GM23338 (cell line): ENCODE measurements at regions not wholly inside any gene's neighbourhood (a gene's known extent, or its start where the extent isn't known, plus 50 kb on each side); places are given as distances from the start of the nearest gene placed in this dataset.

ENCODE experiments used
- ATAC-seq: fragments of 200-7000 bp; cut with Tn5 transposase; 3 replicates; pipeline ENCODE4 v1.9.1; 2020
- DNase-seq: peaks from one replicate; pipeline ENCODE4 v3.0.0-alpha.2; 2015; ENCODE audit warnings: low spot score
- H2AFZ ChIP-seq: fragments of 200-600 bp; sonication (generic); 2 replicates; pipeline ENCODE4 v1.8.0; 2016; ENCODE audit warnings: antibody characterized with exemption, mild to moderate bottlenecking, moderate library complexity
- H3F3A ChIP-seq: fragments of 200-600 bp; sonication (generic); replicated peaks from 2 replicates; pipeline ENCODE4 v1.8.0; 2017; ENCODE audit warnings: antibody characterized with exemption, mixed run types, low read depth
- H3K27ac ChIP-seq: fragments of 200-600 bp; sonication (generic); 2 replicates; pipeline ENCODE4 v1.6.1; 2016; ENCODE audit warnings: low read depth
- H3K27me3 ChIP-seq: fragments of 200-600 bp; sonication (generic); 2 replicates; pipeline ENCODE4 v1.8.0; 2016; ENCODE audit warnings: mild to moderate bottlenecking, mixed run types, moderate library complexity; ENCODE audit not compliant: insufficient read depth
- H3K36me3 ChIP-seq: fragments of 200-600 bp; sonication (generic); 2 replicates; pipeline ENCODE4 v1.8.0; 2016; ENCODE audit warnings: mild to moderate bottlenecking; ENCODE audit not compliant: insufficient read depth
- H3K4me1 ChIP-seq: fragments of 200-600 bp; sonication (generic); 2 replicates; pipeline ENCODE4 v1.8.0; 2016; ENCODE audit warnings: mild to moderate bottlenecking, moderate library complexity; ENCODE audit not compliant: insufficient read depth
- H3K4me2 ChIP-seq: fragments of 200-600 bp; sonication (generic); 2 replicates; pipeline ENCODE4 v1.7.1; 2017; ENCODE audit warnings: mixed run types
- H3K4me3 ChIP-seq: fragments of 200-600 bp; sonication (generic); 2 replicates; pipeline ENCODE4 v1.6.1; 2016; ENCODE audit warnings: mixed run types
- H3K79me2 ChIP-seq: fragments of 200-600 bp; sonication (generic); replicated peaks from 2 replicates; pipeline ENCODE4 v1.8.0; 2017; ENCODE audit warnings: mild to moderate bottlenecking; ENCODE audit not compliant: insufficient read depth
- H3K9me2 ChIP-seq: fragments of 200-600 bp; sonication (generic); 2 replicates; pipeline ENCODE4 v1.8.0; 2017; ENCODE audit not compliant: insufficient read depth
- H4K20me1 ChIP-seq: fragments of 200-600 bp; sonication (generic); replicated peaks from 2 replicates; pipeline ENCODE4 v1.8.0; 2017; ENCODE audit warnings: mild to moderate bottlenecking; ENCODE audit not compliant: insufficient read depth
- H3K27ac Mint-ChIP-seq: 2 replicates; pipeline ENCODE4 v1.8.0; 2020; ENCODE audit warnings: inconsistent platforms, mild to moderate bottlenecking, moderate library complexity, mixed read lengths
- H3K27me3 Mint-ChIP-seq: 3 replicates; pipeline ENCODE4 v1.8.0; 2022; ENCODE audit warnings: low read depth, mild to moderate bottlenecking, moderate library complexity, mixed read lengths, inconsistent platforms; ENCODE audit not compliant: insufficient read depth, poor library complexity
- H3K36me3 Mint-ChIP-seq: 3 replicates; pipeline ENCODE4 v1.8.0; 2021; ENCODE audit warnings: low read depth, mild to moderate bottlenecking, inconsistent platforms, moderate library complexity, mixed read lengths
- H3K4me1 Mint-ChIP-seq: 3 replicates; pipeline ENCODE4 v1.8.0; 2020; ENCODE audit warnings: mild to moderate bottlenecking, inconsistent platforms, mixed read lengths
- H3K4me3 Mint-ChIP-seq: 3 replicates; pipeline ENCODE4 v1.8.0; 2021; ENCODE audit warnings: moderate library complexity, mild to moderate bottlenecking, inconsistent platforms, mixed read lengths
- H3K9me3 Mint-ChIP-seq: 3 replicates; pipeline ENCODE4 v1.8.0; 2020; ENCODE audit warnings: moderate library complexity, mild to moderate bottlenecking, inconsistent platforms, mixed read lengths
- CREB1 ChIP-seq: fragments of 250-450 bp; sonication (Bioruptor Pico); IDR thresholded peaks from 2 replicates; pipeline ENCODE4 v1.5.0; 2020; ENCODE audit warnings: low read depth, mild to moderate bottlenecking, moderate library complexity
- CTCF ChIP-seq, 2 experiments: fragments of 200-600 bp in 1 of 2; sonication (generic) in 1 of 2; conservative IDR thresholded peaks; 2 replicates each; pipeline versions ENCODE4 v1.5.1 to v1.6.1; 2016 to 2017; ENCODE audit warnings: antibody characterized with exemption in 2 of 2, low read depth in 2 of 2, mild to moderate bottlenecking in 2 of 2, moderate library complexity in 1 of 2
- EZH2 ChIP-seq: fragments of 200-600 bp; sonication (generic); IDR thresholded peaks from one replicate; pipeline ENCODE4 v1.8.0; 2017; ENCODE audit warnings: antibody characterized with exemption, mild to moderate bottlenecking, low read depth; ENCODE audit not compliant: unreplicated experiment
- EZH2phosphoT487 ChIP-seq: fragments of 200-600 bp; sonication (generic); IDR thresholded peaks from one replicate; pipeline ENCODE4 v1.8.1; 2018; ENCODE audit warnings: antibody characterized with exemption; ENCODE audit not compliant: unreplicated experiment
- JUNB ChIP-seq: IDR thresholded peaks from one replicate; pipeline ENCODE4 v1.6.1; 2016; ENCODE audit warnings: antibody characterized with exemption; ENCODE audit not compliant: unreplicated experiment
- NANOG ChIP-seq: IDR thresholded peaks from 2 replicates; pipeline ENCODE4 v1.6.1; 2016; ENCODE audit warnings: antibody characterized with exemption, borderline replicate concordance
- REST ChIP-seq: IDR thresholded peaks from one replicate; pipeline ENCODE4 v1.6.1; 2018; ENCODE audit warnings: antibody characterized with exemption; ENCODE audit not compliant: unreplicated experiment
- STAT1 ChIP-seq: IDR thresholded peaks from one replicate; pipeline ENCODE4 v1.6.1; 2016; ENCODE audit warnings: antibody characterized with exemption; ENCODE audit not compliant: unreplicated experiment
- ZNF114 ChIP-seq: fragments of 250-450 bp; sonication (Bioruptor Pico); IDR thresholded peaks from 2 replicates; pipeline ENCODE4 v1.5.0; 2020; ENCODE audit warnings: mild to moderate bottlenecking, moderate library complexity
- ZNF331 ChIP-seq: fragments of 250-450 bp; sonication (Bioruptor Pico); IDR thresholded peaks from 2 replicates; pipeline ENCODE4 v1.5.0; 2020; ENCODE audit warnings: low read depth, mild to moderate bottlenecking, moderate library complexity
- ZNF462 ChIP-seq: fragments of 250-450 bp; sonication (Bioruptor Pico); IDR thresholded peaks from 2 replicates; pipeline ENCODE4 v1.5.0; 2020; ENCODE audit warnings: mild to moderate bottlenecking, moderate library complexity

DNA sequence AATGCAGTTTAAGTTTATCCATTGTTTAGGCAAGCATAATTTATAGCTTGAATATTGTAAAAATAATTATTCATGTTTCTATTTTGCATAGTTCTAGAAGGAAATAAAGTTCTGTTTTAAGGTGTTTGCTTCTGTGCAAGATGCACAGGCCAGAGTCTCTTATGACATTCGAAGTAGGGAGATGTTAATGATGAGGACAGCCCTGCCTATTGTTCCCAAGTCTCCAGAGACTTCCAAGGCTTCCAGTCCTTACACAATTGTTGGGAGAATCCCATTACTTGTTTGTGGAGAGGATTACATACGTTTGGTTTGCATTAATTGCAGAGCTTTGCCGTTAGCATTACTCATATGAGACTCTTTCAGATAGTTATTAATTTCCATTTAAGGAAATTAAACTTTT lies 96.2 kb upstream of the ANK2 start (continued):
- TF ChIP-seq ZNF462 (CRISPR knock-in tag) (no peak), NANOG (no peak), CTCF (conservative IDR thresholded peaks at IDR 0.05; ENCODE audit: low read depth in 2 of 2) (no peak), EZH2 (no peak), ZNF331 (CRISPR knock-in tag) (no peak)

GRCh38 chr4:112954286-112954685 lies 95.2 kb upstream of the ANK2 start:
- Histone ChIP-seq H3K36me3 (no peaks in the 10 kb centered on the region), H2AFZ (no peak overlapping the region), H3K4me2 (no peak overlapping the region), H3K9me2 (no peaks in the 10 kb centered on the region), H3K79me2 (no peaks in the 10 kb centered on the region), H3K27ac (no peak overlapping the region), H3K4me3 (no peak overlapping the region), H4K20me1 (no peaks in the 10 kb centered on the region), H3K27me3 (no peaks in the 10 kb centered on the region), H3K4me1 (peaks cover 8% of the 10 kb centered on the region), H3F3A (no peaks in the 10 kb centered on the region)
- no peak for ATAC-seq
- Mint-ChIP-seq H3K4me3 (no peak overlapping the region), H3K4me1 (no peaks in the 10 kb centered on the region; the same call in 2 of the 3 replicates), H3K27ac (no peak overlapping the region), H3K27me3 (peaks cover 4% of the 10 kb centered on the region), H3K36me3 (peaks cover 26% of the 10 kb centered on the region), H3K9me3 (peaks cover 27% of the 10 kb centered on the region)
- no peak for DNase-seq
- TF ChIP-seq CREB1 (CRISPR knock-in tag) = no peak
- no peak for TF ChIP-seq ZNF114
- TF ChIP-seq CTCF (conservative IDR thresholded peaks at IDR 0.05; ENCODE audit: low read depth in 2 of 2) = no peak
- no peak for TF ChIP-seq EZH2phosphoT487
- no peak for TF ChIP-seq REST
- no peak for TF ChIP-seq JUNB
- no peak for TF ChIP-seq STAT1
- TF ChIP-seq ZNF331 (CRISPR knock-in tag) = no peak
